HL-60 (cell line): ENCODE measurements at regions not wholly inside any gene's neighbourhood (a gene's known extent, or its start where the extent isn't known, plus 50 kb on each side); places are given as distances from the start of the nearest gene placed in this dataset.

Experiments used
- DNase-seq, 2 experiments: peaks; one replicate each; pipeline ENCODE4 v3.0.0-alpha.2; 2010 to 2020; ENCODE audit warnings: low read depth in 1 of 2, low spot score in 1 of 2
- H3K27ac ChIP-seq: fragments of 250-450 bp; sonication (Bioruptor Pico); replicated peaks from 2 replicates; pipeline ENCODE4 v1.5.1; 2020; ENCODE audit warnings: mild to moderate bottlenecking, moderate library complexity
- H3K27me3 ChIP-seq: fragments of 250-450 bp; sonication (Bioruptor Pico); 2 replicates; pipeline ENCODE4 v1.5.1; 2021; ENCODE audit warnings: mild to moderate bottlenecking, moderate library complexity; ENCODE audit not compliant: insufficient read depth, poor library complexity, severe bottlenecking
- H3K4me3 ChIP-seq: replicated peaks from 2 replicates; pipeline ENCODE4 v1.5.1; 2011; ENCODE audit warnings: mild to moderate bottlenecking, control low read depth, low read length; ENCODE audit not compliant: insufficient read depth
- GABPA ChIP-seq: IDR thresholded peaks from 2 replicates; pipeline ENCODE4 v1.6.1; 2012; ENCODE audit warnings: low read depth
- POLR2AphosphoS5 ChIP-seq: IDR thresholded peaks from 2 replicates; pipeline ENCODE4 v1.6.1; 2012; ENCODE audit warnings: low read depth
- SPI1 ChIP-seq: IDR thresholded peaks from 2 replicates; pipeline ENCODE4 v1.6.1; 2012; ENCODE audit warnings: low read depth, mild to moderate bottlenecking, borderline replicate concordance
- TF ChIP-seq, protein P1 (sequence below): IDR thresholded peaks from 2 replicates; pipeline ENCODE4 v1.6.1; 2012; ENCODE audit warnings: low read depth; ENCODE audit not compliant: insufficient replicate concordance
- TF ChIP-seq, protein P2 (sequence below): IDR thresholded peaks from one replicate; pipeline ENCODE4 v1.5.1; 2011; ENCODE audit warnings: low read length, control low read depth, inconsistent platforms; ENCODE audit not compliant: insufficient read depth

DNA sequence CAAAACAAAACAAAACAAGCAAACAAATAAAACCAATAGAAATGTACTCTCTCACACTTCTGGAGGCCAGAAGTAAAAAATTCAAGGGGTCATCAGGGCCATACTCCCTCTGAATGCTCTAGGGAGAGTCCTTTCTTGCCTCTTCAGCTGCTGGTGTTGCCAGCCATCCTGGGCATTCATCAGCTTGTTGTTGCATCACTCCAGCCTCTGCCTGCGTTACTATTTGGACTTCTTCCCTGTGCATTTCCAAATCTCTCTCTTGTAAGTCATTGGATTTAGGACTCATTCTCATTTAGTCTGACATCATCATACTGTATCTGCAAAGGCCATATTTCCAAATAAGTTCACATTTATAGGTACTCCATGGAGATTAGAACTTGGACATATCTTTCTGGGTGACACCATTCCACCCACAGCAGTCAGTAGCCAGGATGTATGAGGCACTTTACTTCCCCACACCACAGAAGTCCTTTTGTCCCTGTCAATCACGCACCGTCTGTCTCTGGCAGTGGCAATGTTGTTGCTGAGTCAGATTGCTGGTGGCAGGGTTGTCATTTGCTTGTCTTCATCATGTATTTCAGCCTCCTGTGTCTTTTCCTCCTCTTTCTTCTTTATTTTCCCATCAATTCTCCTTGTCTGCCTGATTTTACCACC lies 151.0 kb upstream of the KCNJ6 start:
- H3K27ac ChIP-seq: no peak overlapping the region
- DNase-seq: no peak
- no peak for TF ChIP-seq GABPA
- TF ChIP-seq SPI1: no peak
- TF ChIP-seq, protein P1, sequence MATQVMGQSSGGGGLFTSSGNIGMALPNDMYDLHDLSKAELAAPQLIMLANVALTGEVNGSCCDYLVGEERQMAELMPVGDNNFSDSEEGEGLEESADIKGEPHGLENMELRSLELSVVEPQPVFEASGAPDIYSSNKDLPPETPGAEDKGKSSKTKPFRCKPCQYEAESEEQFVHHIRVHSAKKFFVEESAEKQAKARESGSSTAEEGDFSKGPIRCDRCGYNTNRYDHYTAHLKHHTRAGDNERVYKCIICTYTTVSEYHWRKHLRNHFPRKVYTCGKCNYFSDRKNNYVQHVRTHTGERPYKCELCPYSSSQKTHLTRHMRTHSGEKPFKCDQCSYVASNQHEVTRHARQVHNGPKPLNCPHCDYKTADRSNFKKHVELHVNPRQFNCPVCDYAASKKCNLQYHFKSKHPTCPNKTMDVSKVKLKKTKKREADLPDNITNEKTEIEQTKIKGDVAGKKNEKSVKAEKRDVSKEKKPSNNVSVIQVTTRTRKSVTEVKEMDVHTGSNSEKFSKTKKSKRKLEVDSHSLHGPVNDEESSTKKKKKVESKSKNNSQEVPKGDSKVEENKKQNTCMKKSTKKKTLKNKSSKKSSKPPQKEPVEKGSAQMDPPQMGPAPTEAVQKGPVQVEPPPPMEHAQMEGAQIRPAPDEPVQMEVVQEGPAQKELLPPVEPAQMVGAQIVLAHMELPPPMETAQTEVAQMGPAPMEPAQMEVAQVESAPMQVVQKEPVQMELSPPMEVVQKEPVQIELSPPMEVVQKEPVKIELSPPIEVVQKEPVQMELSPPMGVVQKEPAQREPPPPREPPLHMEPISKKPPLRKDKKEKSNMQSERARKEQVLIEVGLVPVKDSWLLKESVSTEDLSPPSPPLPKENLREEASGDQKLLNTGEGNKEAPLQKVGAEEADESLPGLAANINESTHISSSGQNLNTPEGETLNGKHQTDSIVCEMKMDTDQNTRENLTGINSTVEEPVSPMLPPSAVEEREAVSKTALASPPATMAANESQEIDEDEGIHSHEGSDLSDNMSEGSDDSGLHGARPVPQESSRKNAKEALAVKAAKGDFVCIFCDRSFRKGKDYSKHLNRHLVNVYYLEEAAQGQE: no peak
- TF ChIP-seq, protein P2, sequence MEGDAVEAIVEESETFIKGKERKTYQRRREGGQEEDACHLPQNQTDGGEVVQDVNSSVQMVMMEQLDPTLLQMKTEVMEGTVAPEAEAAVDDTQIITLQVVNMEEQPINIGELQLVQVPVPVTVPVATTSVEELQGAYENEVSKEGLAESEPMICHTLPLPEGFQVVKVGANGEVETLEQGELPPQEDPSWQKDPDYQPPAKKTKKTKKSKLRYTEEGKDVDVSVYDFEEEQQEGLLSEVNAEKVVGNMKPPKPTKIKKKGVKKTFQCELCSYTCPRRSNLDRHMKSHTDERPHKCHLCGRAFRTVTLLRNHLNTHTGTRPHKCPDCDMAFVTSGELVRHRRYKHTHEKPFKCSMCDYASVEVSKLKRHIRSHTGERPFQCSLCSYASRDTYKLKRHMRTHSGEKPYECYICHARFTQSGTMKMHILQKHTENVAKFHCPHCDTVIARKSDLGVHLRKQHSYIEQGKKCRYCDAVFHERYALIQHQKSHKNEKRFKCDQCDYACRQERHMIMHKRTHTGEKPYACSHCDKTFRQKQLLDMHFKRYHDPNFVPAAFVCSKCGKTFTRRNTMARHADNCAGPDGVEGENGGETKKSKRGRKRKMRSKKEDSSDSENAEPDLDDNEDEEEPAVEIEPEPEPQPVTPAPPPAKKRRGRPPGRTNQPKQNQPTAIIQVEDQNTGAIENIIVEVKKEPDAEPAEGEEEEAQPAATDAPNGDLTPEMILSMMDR: no peak
- no peak for TF ChIP-seq POLR2AphosphoS5
- H3K4me3 ChIP-seq: no peak overlapping the region
- peaks cover 2% of the 10 kb centered on the region for H3K27me3 ChIP-seq

DNA sequence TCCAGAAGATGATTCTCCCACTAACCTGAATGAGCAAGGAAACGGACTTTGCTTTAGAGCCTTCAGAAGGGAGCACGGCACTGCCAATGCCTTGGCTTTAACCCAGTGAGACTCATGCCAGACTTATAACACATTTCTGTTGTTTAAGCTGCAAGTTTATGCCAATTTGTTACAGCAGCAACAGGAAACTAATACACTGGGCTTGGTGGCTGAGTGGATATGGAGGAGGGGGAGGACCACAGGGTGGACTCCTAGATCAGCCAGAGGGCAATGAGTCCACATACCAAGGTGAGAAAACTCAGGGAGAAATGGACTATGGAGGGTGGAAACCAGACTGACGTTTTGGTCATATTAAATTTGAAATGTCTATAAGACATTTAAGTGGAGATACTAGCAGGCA lies 156.2 kb upstream of the KCNJ6 start:
- no peak for DNase-seq
- H3K4me3 ChIP-seq: no peak overlapping the region
- H3K27ac ChIP-seq: no peak overlapping the region
- TF ChIP-seq, protein P2: no peak
- TF ChIP-seq, protein P1: no peak
- TF ChIP-seq POLR2AphosphoS5 (no peak), GABPA (no peak), SPI1 (no peak)
- no peaks in the 10 kb centered on the region for H3K27me3 ChIP-seq

DNA sequence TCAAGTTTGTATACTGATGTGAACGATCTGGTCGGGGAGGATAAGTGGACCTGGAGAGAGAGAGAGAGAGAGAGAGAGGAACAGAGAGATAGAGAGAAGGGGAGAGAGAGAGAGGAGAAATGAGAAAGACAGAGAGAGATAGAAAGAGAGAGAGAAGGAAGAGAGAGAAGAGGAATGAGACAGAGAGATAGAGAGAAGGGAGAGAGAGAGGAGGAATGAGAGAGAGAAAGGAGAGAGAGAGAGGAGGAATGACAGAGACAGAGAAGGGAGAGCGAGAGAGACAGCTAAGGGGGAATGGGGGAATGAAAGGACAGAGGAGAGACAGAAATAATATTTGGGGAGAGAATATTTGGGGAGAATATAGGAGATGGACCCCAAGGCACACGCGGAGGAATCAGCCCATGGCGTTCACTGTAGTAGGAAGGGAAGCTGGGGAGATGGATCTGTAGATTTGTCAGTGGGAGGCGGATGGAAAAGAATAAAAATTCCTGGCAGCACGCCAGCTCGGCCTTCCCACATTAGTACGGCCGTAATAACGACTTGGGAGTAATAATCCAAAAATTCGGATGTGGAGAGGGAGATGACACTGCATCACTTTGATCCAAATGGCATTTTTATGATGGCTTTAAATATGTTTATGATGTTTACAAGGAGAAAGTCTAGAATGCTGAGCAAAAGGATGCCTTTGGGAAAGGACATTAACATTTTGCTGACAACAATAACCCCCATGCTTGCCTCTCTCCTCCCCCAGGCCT lies 159.8 kb upstream of the KCNJ6 start:
- no peak overlapping the region for H3K27ac ChIP-seq
- no peaks in the 10 kb centered on the region for H3K27me3 ChIP-seq
- no peak for DNase-seq
- H3K4me3 ChIP-seq: no peak overlapping the region
- TF ChIP-seq GABPA (no peak), SPI1 (no peak), POLR2AphosphoS5 (no peak)
- TF ChIP-seq, protein P1: no peak
- TF ChIP-seq, protein P2: no peak
